Trophoblast cell (in vitro differentiated cells and primary cell): ENCODE measurements at regions not wholly inside any gene's neighbourhood (a gene's known extent, or its start where the extent isn't known, plus 50 kb on each side); places are given as distances from the start of the nearest gene placed in this dataset.

Experiments used
- DNase-seq, 2 donors: peaks; one replicate each; pipeline ENCODE4 v3.0.0-alpha.2; 2016
- H2AFZ ChIP-seq: 2 replicates; pipeline ENCODE4 v1.6.1; 2013; ENCODE audit warnings: low read length, moderate library complexity, mild to moderate bottlenecking; ENCODE audit not compliant: insufficient read depth, poor library complexity
- H2AK5ac ChIP-seq: 2 replicates; pipeline ENCODE4 v1.6.1; 2013; ENCODE audit warnings: mild to moderate bottlenecking, low read length
- H2BK120ac ChIP-seq: 2 replicates; pipeline ENCODE4 v1.6.1; 2013; ENCODE audit warnings: low read length, mild to moderate bottlenecking, moderate library complexity; ENCODE audit not compliant: insufficient read depth, poor library complexity
- H2BK12ac ChIP-seq: 2 replicates; pipeline ENCODE4 v1.6.1; 2013; ENCODE audit warnings: mild to moderate bottlenecking, low read length, moderate library complexity
- H2BK5ac ChIP-seq: 2 replicates; pipeline ENCODE4 v1.6.1; 2013; ENCODE audit warnings: low read length, low read depth, moderate library complexity, mild to moderate bottlenecking; ENCODE audit not compliant: poor library complexity
- H3K14ac ChIP-seq: 2 replicates; pipeline ENCODE4 v1.6.1; 2013; ENCODE audit warnings: mild to moderate bottlenecking, low read length
- H3K18ac ChIP-seq: 2 replicates; pipeline ENCODE4 v1.6.1; 2013; ENCODE audit warnings: mild to moderate bottlenecking, low read length
- H3K23ac ChIP-seq: 2 replicates; pipeline ENCODE4 v1.6.1; 2013; ENCODE audit warnings: low read length
- H3K27ac ChIP-seq: 2 replicates; pipeline ENCODE4 v1.5.1; 2013; ENCODE audit warnings: low read depth, mild to moderate bottlenecking, inconsistent platforms, low read length, moderate library complexity
- H3K27me3 ChIP-seq: 2 replicates; pipeline ENCODE4 v1.6.1; 2013; ENCODE audit warnings: inconsistent platforms, mild to moderate bottlenecking, low read length, moderate library complexity; ENCODE audit not compliant: insufficient read depth
- H3K36me3 ChIP-seq, 2 experiments: 1 replicate in 1 of 2; 2 replicates in 1 of 2; pipeline ENCODE4 v1.6.1; 2013; ENCODE audit warnings: low read length in 2 of 2, mild to moderate bottlenecking in 2 of 2, moderate library complexity in 1 of 2; ENCODE audit not compliant: insufficient read depth in 2 of 2, control insufficient read depth in 1 of 2
- H3K4ac ChIP-seq: 2 replicates; pipeline ENCODE4 v1.6.1; 2013; ENCODE audit warnings: low read depth, mild to moderate bottlenecking, low read length, moderate library complexity
- H3K4me1 ChIP-seq, 2 experiments: 1 replicate in 1 of 2; 2 replicates in 1 of 2; pipeline ENCODE4 v1.6.1; 2013; ENCODE audit warnings: low read length in 2 of 2, mild to moderate bottlenecking in 2 of 2, moderate library complexity in 1 of 2; ENCODE audit not compliant: insufficient read depth in 2 of 2, control insufficient read depth in 1 of 2
- H3K4me2 ChIP-seq: 2 replicates; pipeline ENCODE4 v1.6.1; 2013; ENCODE audit warnings: inconsistent platforms, mild to moderate bottlenecking, low read length, moderate library complexity
- H3K4me3 ChIP-seq: 2 replicates; pipeline ENCODE4 v1.5.1; 2013; ENCODE audit warnings: mild to moderate bottlenecking, low read depth, low read length, inconsistent platforms
- H3K79me1 ChIP-seq: one replicate; pipeline ENCODE4 v1.6.1; 2013; ENCODE audit warnings: low read length
- H3K79me2 ChIP-seq: 2 replicates; pipeline ENCODE4 v1.6.1; 2013; ENCODE audit warnings: low read length, mild to moderate bottlenecking; ENCODE audit not compliant: control insufficient read depth, insufficient read depth, poor library complexity
- H3K9ac ChIP-seq: 2 replicates; pipeline ENCODE4 v1.6.1; 2013; ENCODE audit warnings: mild to moderate bottlenecking, low read length
- H3K9me3 ChIP-seq: 2 replicates; pipeline ENCODE4 v1.6.1; 2013; ENCODE audit warnings: low read depth, mild to moderate bottlenecking, control low read depth, inconsistent platforms, low read length; ENCODE audit not compliant: insufficient read depth
- H4K12ac ChIP-seq: 2 replicates; pipeline ENCODE4 v1.6.1; 2013; ENCODE audit warnings: low read depth, mild to moderate bottlenecking, low read length, moderate library complexity
- H4K8ac ChIP-seq: 2 replicates; pipeline ENCODE4 v1.6.1; 2013; ENCODE audit warnings: low read depth, mild to moderate bottlenecking, low read length, moderate library complexity
- H4K91ac ChIP-seq: one replicate; pipeline ENCODE4 v1.6.1; 2013; ENCODE audit warnings: low read depth, mild to moderate bottlenecking, low read length, moderate library complexity
- WGBS: extraction: QIAGEN DNeasy Blood & Tissue Kit; methylation state at CpG from one replicate; pipeline ENCODE4 v1.1.7; 2013; ENCODE audit warnings: missing lambda C conversion rate; ENCODE audit not compliant: insufficient read length, insufficient coverage; ENCODE audit errors: extremely low coverage; 5-methylcytosine and 5-hydroxymethylcytosine counted together

DNA sequence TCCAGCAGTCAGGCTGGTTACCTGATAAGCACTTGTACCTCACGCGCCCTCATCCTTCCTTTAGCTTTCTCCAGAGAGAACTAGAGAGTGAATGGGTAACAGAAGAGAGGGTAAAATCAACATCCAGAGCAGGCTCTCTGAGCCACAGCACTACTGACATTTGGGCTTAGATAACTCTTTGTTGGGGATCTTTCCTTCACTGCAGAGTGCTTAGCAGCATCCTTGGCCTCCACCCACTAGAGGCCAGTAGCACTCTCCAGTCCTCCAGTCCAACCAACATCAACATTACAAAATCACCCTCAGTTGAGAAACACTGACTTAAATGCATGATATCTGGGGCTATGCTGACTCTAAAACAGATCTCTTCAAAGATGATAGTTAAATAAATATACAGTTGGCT lies 220.7 kb downstream of the TACR3 start:
- peaks cover 2% of the 10 kb centered on the region for H3K9me3 ChIP-seq
- H2BK120ac ChIP-seq, result no peak overlapping the region
- no peak overlapping the region for H4K91ac ChIP-seq
- H3K36me3 ChIP-seq, result no peaks in the 10 kb centered on the region
- H3K27me3 ChIP-seq, result no peaks in the 10 kb centered on the region
- no peak overlapping the region for H3K18ac ChIP-seq
- no peak overlapping the region for H4K8ac ChIP-seq
- H3K14ac ChIP-seq, result no peak overlapping the region
- no peaks in the 10 kb centered on the region for H3K79me2 ChIP-seq
- H2BK12ac ChIP-seq, result no peak overlapping the region
- H3K4me1 ChIP-seq, result peaks cover 8 to 9% of the 10 kb centered on the region in 2 experiments
- no peak for DNase-seq
- H3K23ac ChIP-seq, result no peak overlapping the region
- no peak overlapping the region for H3K4me3 ChIP-seq
- H2BK5ac ChIP-seq, result no peak overlapping the region
- H3K79me1 ChIP-seq, result no peaks in the 10 kb centered on the region
- no peak overlapping the region for H2AK5ac ChIP-seq
- H3K4me2 ChIP-seq, result no peak overlapping the region
- no peak overlapping the region for H3K9ac ChIP-seq
- H3K27ac ChIP-seq, result no peak overlapping the region
- no peak overlapping the region for H3K4ac ChIP-seq
- whole genome bisulfite sequencing, result no CpG with 5 or more reads among the region's 2 CpGs
- H4K12ac ChIP-seq, result no peak overlapping the region
- H2AFZ ChIP-seq, result no peak overlapping the region

- no peak overlapping the region for H3K27ac ChIP-seq
- peaks cover 11 to 12% of the 10 kb centered on the region in 2 experiments for H3K4me1 ChIP-seq
- H3K23ac ChIP-seq, result no peak overlapping the region
- no peak overlapping the region for H2BK5ac ChIP-seq
- H3K27me3 ChIP-seq, result no peaks in the 10 kb centered on the region
- H4K91ac ChIP-seq, result no peak overlapping the region
- peaks cover 2% of the 10 kb centered on the region for H3K9me3 ChIP-seq
- H3K79me1 ChIP-seq, result no peaks in the 10 kb centered on the region
- H2AK5ac ChIP-seq, result no peak overlapping the region
- no peak overlapping the region for H2BK120ac ChIP-seq
- no peak overlapping the region for H3K9ac ChIP-seq
- no CpG with 5 or more reads among the region's 8 CpGs for WGBS
- no peak for DNase-seq
- H3K4ac ChIP-seq, result no peak overlapping the region
- no peaks in the 10 kb centered on the region for H3K79me2 ChIP-seq
- no peak overlapping the region for H2AFZ ChIP-seq
- H3K36me3 ChIP-seq, result no peaks in the 10 kb centered on the region
- H3K14ac ChIP-seq, result no peak overlapping the region
- no peak overlapping the region for H3K4me2 ChIP-seq
- H4K8ac ChIP-seq, result no peak overlapping the region
- no peak overlapping the region for H3K18ac ChIP-seq
- H3K4me3 ChIP-seq, result no peak overlapping the region
- no peak overlapping the region for H4K12ac ChIP-seq
- H2BK12ac ChIP-seq, result peak overlapping the region; percentile 11
Observed at GRCh38 chr4:103498161-103499070, 221.4 kb downstream of the TACR3 start.

DNA sequence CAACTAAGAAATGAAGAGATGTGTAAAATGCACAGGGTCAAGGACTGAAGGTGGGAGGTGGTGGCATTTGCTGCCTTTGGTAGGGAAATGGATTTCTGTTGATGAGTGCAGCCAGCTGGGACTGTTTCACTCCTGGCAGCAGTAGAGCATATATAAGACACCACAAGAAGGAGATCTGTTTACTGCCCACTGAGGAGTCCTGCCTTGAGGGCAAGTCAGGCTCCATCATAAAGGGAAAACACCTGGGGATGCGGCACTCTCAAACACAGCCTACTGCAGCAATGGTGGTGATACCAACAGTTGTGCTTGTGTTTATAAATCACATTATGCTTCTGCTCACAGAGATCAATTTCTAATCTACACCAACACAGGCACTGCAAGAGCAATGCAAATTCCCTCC lies 222.1 kb downstream of the TACR3 start:
- H2AFZ ChIP-seq, result no peak overlapping the region
- no CpG with 5 or more reads among the region's 1 CpG for WGBS

DNA sequence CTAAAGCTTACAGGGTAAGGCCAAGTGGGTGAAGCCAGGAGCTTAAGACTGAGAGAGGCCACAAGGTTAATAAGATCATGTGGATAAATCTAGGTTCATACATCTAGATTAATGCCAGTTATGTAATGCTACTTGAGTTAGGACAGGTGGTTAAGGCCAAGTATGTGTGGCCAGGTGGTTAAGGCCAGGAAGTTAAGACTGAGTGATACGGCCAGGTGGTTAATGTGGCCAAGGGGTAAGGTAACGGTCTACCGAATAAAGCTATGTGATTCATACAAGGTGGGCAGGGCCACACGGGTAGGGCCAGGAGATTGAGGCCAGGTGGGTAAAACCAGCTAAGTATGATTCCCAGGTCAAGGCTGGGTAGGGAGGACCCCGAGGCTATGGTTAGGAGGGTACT lies 223.0 kb downstream of the TACR3 start:
- no peaks in the 10 kb centered on the region for H3K79me2 ChIP-seq
- H3K14ac ChIP-seq, result no peak overlapping the region
- no peak overlapping the region for H2AFZ ChIP-seq
- H2BK5ac ChIP-seq, result no peak overlapping the region
- no peak overlapping the region for H2BK120ac ChIP-seq
- H4K8ac ChIP-seq, result no peak overlapping the region
- no peak overlapping the region for H3K4me2 ChIP-seq
- H2AK5ac ChIP-seq, result peak overlapping the region; percentile 32
- no peak overlapping the region for H4K91ac ChIP-seq
- no peaks in the 10 kb centered on the region for H3K27me3 ChIP-seq
- no peak overlapping the region for H3K18ac ChIP-seq
- peaks cover 11 to 16% of the 10 kb centered on the region in 2 experiments for H3K4me1 ChIP-seq
- H3K27ac ChIP-seq, result no peak overlapping the region
- no CpG with 5 or more reads among the region's 5 CpGs for WGBS
- peaks cover 4% of the 10 kb centered on the region for H3K9me3 ChIP-seq
- H3K23ac ChIP-seq, result no peak overlapping the region
- no peaks in the 10 kb centered on the region for H3K36me3 ChIP-seq
- no peak for DNase-seq
- H2BK12ac ChIP-seq, result no peak overlapping the region
- no peak overlapping the region for H3K9ac ChIP-seq
- no peak overlapping the region for H3K4ac ChIP-seq
- no peak overlapping the region for H3K4me3 ChIP-seq
- H4K12ac ChIP-seq, result no peak overlapping the region
- H3K79me1 ChIP-seq, result no peaks in the 10 kb centered on the region

More for the DNA sequence above, 222.1 kb downstream of the TACR3 start:
- Histone ChIP-seq H2BK120ac (no peak overlapping the region), H3K4ac (no peak overlapping the region), H3K9me3 (peaks cover 2% of the 10 kb centered on the region), H3K27ac (no peak overlapping the region), H3K4me3 (no peak overlapping the region), H3K36me3 (no peaks in the 10 kb centered on the region), H3K9ac (no peak overlapping the region), H2BK5ac (no peak overlapping the region), H3K23ac (no peak overlapping the region), H2BK12ac (peak overlapping the region; percentile 48), H3K27me3 (no peaks in the 10 kb centered on the region), H3K4me1 (peaks cover 11 to 16% of the 10 kb centered on the region in 2 experiments), H3K18ac (no peak overlapping the region), H3K79me1 (no peaks in the 10 kb centered on the region), H3K14ac (no peak overlapping the region), H4K8ac (peak overlapping the region; percentile 16), H4K91ac (no peak overlapping the region), H2AK5ac (no peak overlapping the region), H3K79me2 (no peaks in the 10 kb centered on the region), H3K4me2 (no peak overlapping the region), H4K12ac (no peak overlapping the region)
- DNase-seq, result no peak
